K562 (cell line): ENCODE measurements at regions not wholly inside any gene's neighbourhood (a gene's known extent, or its start where the extent isn't known, plus 50 kb on each side); places are given as distances from the start of the nearest gene placed in this dataset.
A peak's percentile ranks its signal among the peaks of the same experiment; 100 is the strongest.

Experiments
- ATAC-seq: fragments of 200-7000 bp; cut with Tn5 transposase; 3 replicates; pipeline ENCODE4 v1.9.1; 2020; ENCODE audit warnings: moderate library complexity
- BruUV-seq: library from RNA; stranded (reverse); fragments of 400-500 nt; replicated peaks from 2 replicates; lab custom pipeline; 2021; lab: Mats Ljungman, UMichigan
- CTCF ChIA-PET: fragments of 300-600 bp; formaldehyde crosslinking; extraction: SDS; loops from one replicate; lab custom pipeline; 2021; ENCODE audit warnings: low intra/inter-chr PET ratio; lab: Yijun Ruan, JAX
- POLR2A ChIA-PET: fragments of 300-600, 350-650 bp; sonication (Branson Sonifier 250); formaldehyde crosslinking; extraction: SDS; loops from one replicate; lab custom pipeline; 2021; ENCODE audit warnings: antibody characterized with exemption, inconsistent platforms; lab: Yijun Ruan, JAX
- DNase-seq, 4 experiments: peaks; one replicate each; pipeline versions ENCODE4 v3.0.0 to v3.0.0-alpha.2; 2011 to 2018; ENCODE audit warnings: low spot score in 3 of 4, mixed read lengths in 3 of 4; ENCODE audit errors: extremely low read depth in 1 of 4
- FAIRE-seq: peaks from 2 replicates; lab custom pipeline; 2011; peaks lifted over from hg19 to GRCh38; lab: Jason Lieb, UNC
- H2AFZ ChIP-seq: 2 replicates; pipeline ENCODE4 v1.6.0; 2011; ENCODE audit warnings: low read depth, low read length, control low read depth, inconsistent platforms
- H3K27ac ChIP-seq: fragments of 200-600 bp; 3 replicates; pipeline ENCODE4 v1.8.0; 2011; ENCODE audit warnings: low read depth, mild to moderate bottlenecking, control low read depth, inconsistent platforms, low read length, moderate library complexity, mixed read lengths; ENCODE audit errors: extremely low read depth
- H3K27me3 ChIP-seq, 2 experiments: fragments of 300-600 bp in 1 of 2; 2 replicates in 1 of 2; 3 replicates in 1 of 2; pipeline versions ENCODE4 v1.6.0 to v1.8.0; 2011; ENCODE audit warnings: inconsistent platforms in 2 of 2, low read length in 2 of 2, mild to moderate bottlenecking in 1 of 2, mixed read lengths in 1 of 2, moderate library complexity in 1 of 2; ENCODE audit not compliant: control insufficient read depth in 2 of 2, insufficient read depth in 2 of 2
- H3K36me3 ChIP-seq: fragments of 300-600 bp; 3 replicates; pipeline ENCODE4 v1.8.0; 2011; ENCODE audit warnings: mild to moderate bottlenecking, low read length, inconsistent platforms; ENCODE audit not compliant: control insufficient read depth, insufficient read depth
- H3K4me1 ChIP-seq, 2 experiments: fragments of 200-600 bp in 1 of 2; replicated peaks in 1 of 2; 2 replicates in 1 of 2; 3 replicates in 1 of 2; pipeline versions ENCODE4 v1.5.1 to v1.8.0; 2011; ENCODE audit warnings: inconsistent platforms in 2 of 2, low read length in 2 of 2, mild to moderate bottlenecking in 1 of 2, mixed read lengths in 1 of 2, moderate library complexity in 1 of 2; ENCODE audit not compliant: control insufficient read depth in 2 of 2, insufficient read depth in 2 of 2
- H3K4me2 ChIP-seq: 2 replicates; pipeline ENCODE4 v1.6.1; 2011; ENCODE audit warnings: low read length, control low read depth, inconsistent platforms, mixed read lengths; ENCODE audit not compliant: insufficient read depth
- H3K4me3 ChIP-seq: fragments of 200-600 bp; sonication (generic), shearing (Covaris generic); 2 replicates; pipeline ENCODE4 v1.5.1; 2016; ENCODE audit warnings: control low read depth, inconsistent platforms
- H3K79me2 ChIP-seq: fragments of 200-600 bp; 3 replicates; pipeline ENCODE4 v1.8.0; 2011; ENCODE audit warnings: low read length, inconsistent platforms; ENCODE audit not compliant: control insufficient read depth, insufficient read depth
- H3K9ac ChIP-seq, 2 experiments: 2 replicates each; pipeline versions ENCODE4 v1.6.0 to v1.6.1; 2011; ENCODE audit warnings: low read depth in 2 of 2, low read length in 2 of 2, control low read depth in 1 of 2, inconsistent platforms in 1 of 2, mild to moderate bottlenecking in 1 of 2, mixed read lengths in 1 of 2; ENCODE audit not compliant: insufficient read depth in 1 of 2
- H3K9me1 ChIP-seq: one replicate; pipeline ENCODE4 v1.6.0; 2011; ENCODE audit warnings: inconsistent platforms, mild to moderate bottlenecking, low read length, moderate library complexity; ENCODE audit not compliant: control insufficient read depth, insufficient read depth
- H3K9me3 ChIP-seq: replicated peaks from 2 replicates; pipeline ENCODE4 v1.5.1; 2011; ENCODE audit warnings: low read depth, low read length, inconsistent platforms; ENCODE audit not compliant: control insufficient read depth, insufficient read depth
- H4K20me1 ChIP-seq: replicated peaks from 2 replicates; pipeline ENCODE4 v1.6.1; 2011; ENCODE audit warnings: low read length, inconsistent platforms, mixed read lengths; ENCODE audit not compliant: control insufficient read depth, insufficient read depth
- BRF2 ChIP-seq: IDR thresholded peaks from 3 replicates; pipeline ENCODE4 v1.6.1; 2011; ENCODE audit warnings: borderline replicate concordance, mild to moderate bottlenecking; ENCODE audit not compliant: insufficient read length, insufficient read depth
- CGGBP1 ChIP-seq: fragments of 250-450 bp; sonication (Bioruptor Pico); IDR thresholded peaks from 2 replicates; pipeline ENCODE4 v1.9.0; 2021; ENCODE audit warnings: mild to moderate bottlenecking
- GTF2B ChIP-seq: IDR thresholded peaks from 2 replicates; pipeline ENCODE4 v1.6.1; 2011; ENCODE audit not compliant: insufficient read length; ENCODE audit errors: extremely low read depth
- HNRNPLL ChIP-seq: fragments of 200-400 bp; formaldehyde crosslinking; IDR thresholded peaks from 2 replicates; pipeline ENCODE4 v1.6.1; 2017; ENCODE audit warnings: low read length, low read depth, mild to moderate bottlenecking; ENCODE audit not compliant: poor library complexity, severe bottlenecking
- IFI16 ChIP-seq: fragments of 250-450 bp; sonication (Bioruptor Pico); IDR thresholded peaks from 2 replicates; pipeline ENCODE4 v2.1.2; 2022; ENCODE audit warnings: mild to moderate bottlenecking, inconsistent platforms
- KLF1 ChIP-seq: fragments of 450-650 bp; IDR thresholded peaks from 2 replicates; pipeline ENCODE4 v1.6.1; 2016; ENCODE audit warnings: missing genetic modification characterization, missing compliant biosample characterization
- MCM2 ChIP-seq: fragments of 450-650 bp; IDR thresholded peaks from 2 replicates; pipeline ENCODE4 v1.6.1; 2017; ENCODE audit warnings: low read depth, mild to moderate bottlenecking
- MEF2D ChIP-seq: conservative IDR thresholded peaks from 2 replicates; pipeline ENCODE4 v1.6.1; 2016; ENCODE audit warnings: low read depth, missing genetic modification characterization, missing compliant biosample characterization
- MITF ChIP-seq: IDR thresholded peaks from 2 replicates; pipeline ENCODE4 v1.6.1; 2014; ENCODE audit warnings: antibody characterized with exemption
- NONO ChIP-seq, 2 experiments: fragments of 200-400 bp in 1 of 2; fragments of 450-650 bp in 1 of 2; formaldehyde crosslinking in 1 of 2; IDR thresholded peaks; 2 replicates each; pipeline ENCODE4 v1.6.1; 2017; ENCODE audit warnings: low read depth in 2 of 2, mild to moderate bottlenecking in 2 of 2, moderate library complexity in 2 of 2, low read length in 1 of 2
- SFPQ ChIP-seq: fragments of 200-400 bp; formaldehyde crosslinking; IDR thresholded peaks from 2 replicates; pipeline ENCODE4 v1.6.1; 2017; ENCODE audit warnings: mild to moderate bottlenecking, low read depth, low read length, moderate library complexity
- SRSF3 ChIP-seq: fragments of 200-400 bp; formaldehyde crosslinking; IDR thresholded peaks from 2 replicates; pipeline ENCODE4 v1.6.1; 2016; ENCODE audit warnings: mild to moderate bottlenecking, low read length, moderate library complexity; ENCODE audit not compliant: insufficient read depth
- ZNF212 ChIP-seq: fragments of 450-650 bp; formaldehyde crosslinking; IDR thresholded peaks from 2 replicates; pipeline ENCODE4 v1.4.0; 2020; ENCODE audit warnings: mild to moderate bottlenecking
- ZNF785 ChIP-seq: fragments of 250-450 bp; sonication (Bioruptor Pico); IDR thresholded peaks from 2 replicates; pipeline ENCODE4 v1.4.0; 2020; ENCODE audit warnings: mild to moderate bottlenecking
- WGBS: fragments of 100-300 bp; shearing (Covaris generic); methylation state at CpG from one replicate; pipeline ENCODE4 v1.1.6; 2016; ENCODE audit warnings: low coverage, mixed read lengths; ENCODE audit not compliant: insufficient coverage; ENCODE audit errors: missing lambda C conversion rate; 5-methylcytosine and 5-hydroxymethylcytosine counted together
- in situ Hi-C: fragments of 300-500 bp; cut with MboI; formaldehyde crosslinking; loops from 4 replicates; pipeline ENCODE4 v1.15.0; 2018; ENCODE audit warnings: inconsistent platforms, mixed read lengths
- intact Hi-C: fragments of 100-400 bp; cut with micrococcal nuclease; formaldehyde crosslinking; loops from 2 replicates; pipeline ENCODE4 v1.14.2; 2022

GRCh38 chr6:26204332-26205160 lies 117.3 kb downstream of the HFE start:
- CTCF ChIA-PET: interaction anchor here (0.7 to 1.5 kb wide), 2 partner anchors 80 to 82 kb away, joined by 3 to 4 read pairs; a partner anchor contains a TSS
- TSS peak; percentile 64 for BruUV-seq
- no peaks in the 10 kb centered on the region for H3K9me3 ChIP-seq
- no peak for TF ChIP-seq ZNF785 (CRISPR knock-in tag)
- TF ChIP-seq MEF2D (tag): peak; percentile 58; the same call in 1 of the 2 replicates
- no peak for TF ChIP-seq ZNF212
- peak; percentile 91 for TF ChIP-seq GTF2B
- no peak for TF ChIP-seq SFPQ
- peak; percentile 13; the same call in 1 of the 2 replicates for TF ChIP-seq KLF1 (tag)
- peak in 1 of 2 experiments; percentile 61; a peak in 2 of 4 replicates for TF ChIP-seq NONO (IDR thresholded peaks at IDR 0.05; ENCODE audit: low read depth in 2 of 2, low read length in 1 of 2)
- TF ChIP-seq HNRNPLL: peak; percentile 85
- TF ChIP-seq IFI16: no peak
- TF ChIP-seq BRF2: no peak
- TF ChIP-seq MCM2: no peak
- TF ChIP-seq MITF: peak; percentile 70; the same call in 1 of the 2 replicates
- TF ChIP-seq SRSF3: no peak
- TF ChIP-seq CGGBP1 (CRISPR knock-in tag): peak; percentile 91

More at GRCh38 chr6:26204332-26205160, 117.3 kb downstream of the HFE start:
- peak overlapping the region; percentile 93 to 98 for H3K9ac ChIP-seq
- peak overlapping the region; percentile 99 for H3K27ac ChIP-seq
- H3K4me1 ChIP-seq: peaks cover 9 to 21% of the 10 kb centered on the region in 2 experiments; a peak in 4 of 5 replicates
- H3K9me1 ChIP-seq: no peaks in the 10 kb centered on the region
- peaks cover 7% of the 10 kb centered on the region; the same call in 1 of the 3 replicates for H3K36me3 ChIP-seq
- H2AFZ ChIP-seq: peak overlapping the region; percentile 9; the same call in 1 of the 2 replicates
- H4K20me1 ChIP-seq: peaks cover 23% of the 10 kb centered on the region
- H3K27me3 ChIP-seq: no peaks in the 10 kb centered on the region
- H3K4me2 ChIP-seq: peak overlapping the region; percentile 96
- ATAC-seq (peak; percentile 67), FAIRE-seq (peak; percentile 94), DNase-seq (peak; percentile 85 to 99 (median 92))
- in situ Hi-C loops: loop anchor here (25.0 kb wide), 1 partner anchor 1608 kb away; a partner anchor contains a TSS
- peak overlapping the region; percentile 57 for H3K4me3 ChIP-seq
- peaks cover 81% of the 10 kb centered on the region for H3K79me2 ChIP-seq
- POLR2A ChIA-PET: interaction anchor here (0.5 to 16.5 kb wide), 41 partner anchors 9 to 1412 kb away, joined by 3 to 1095 read pairs (median 5); a partner anchor contains a TSS
- intact Hi-C loops: loop anchor here (1.0 to 10.0 kb wide), 4 partner anchors 12 to 1630 kb away; a partner anchor contains a TSS
- WGBS: under 1% methylated on average over 53 of the region's 53 CpGs
